Subcutaneous abdominal adipose tissue (tissue), 5 donors: ENCODE measurements at regions not wholly inside any gene's neighbourhood (a gene's known extent, or its start where the extent isn't known, plus 50 kb on each side); places are given as distances from the start of the nearest gene placed in this dataset.

ENCODE experiments used
- H3K27ac ChIP-seq: one replicate; pipeline ENCODE4 v1.7.0; 2013; ENCODE audit warnings: low read depth, mild to moderate bottlenecking, inconsistent platforms, low read length, moderate library complexity
- H3K27me3 ChIP-seq, 5 donors: one replicate each; pipeline ENCODE4 v1.7.0; 2013; ENCODE audit warnings: low read length in 5 of 5, inconsistent platforms in 1 of 5; ENCODE audit not compliant: control insufficient read depth in 5 of 5, insufficient read depth in 4 of 5
- H3K36me3 ChIP-seq, 5 donors: one replicate each; pipeline ENCODE4 v1.7.0; 2013; ENCODE audit warnings: low read length in 5 of 5; ENCODE audit not compliant: control insufficient read depth in 5 of 5, insufficient read depth in 5 of 5
- H3K4me1 ChIP-seq, 5 donors: one replicate each; pipeline ENCODE4 v1.7.0; 2013; ENCODE audit warnings: low read length in 5 of 5, mild to moderate bottlenecking in 3 of 5, moderate library complexity in 1 of 5; ENCODE audit not compliant: control insufficient read depth in 5 of 5, insufficient read depth in 5 of 5
- H3K4me3 ChIP-seq, 5 donors: one replicate each; pipeline ENCODE4 v1.7.0; 2013; ENCODE audit warnings: low read length in 5 of 5, low read depth in 1 of 5
- H3K9ac ChIP-seq, 5 donors: one replicate each; pipeline ENCODE4 v1.7.0; 2013; ENCODE audit warnings: low read length in 5 of 5, mild to moderate bottlenecking in 4 of 5, moderate library complexity in 3 of 5
- H3K9me3 ChIP-seq, 5 donors: one replicate each; pipeline ENCODE4 v1.7.0; 2013; ENCODE audit warnings: low read length in 5 of 5; ENCODE audit not compliant: control insufficient read depth in 5 of 5
- donor health status: healthy.
- donor health status: healthy.
- donor health status: healthy.
- donor health status: healthy.
- donor health status: healthy.

DNA sequence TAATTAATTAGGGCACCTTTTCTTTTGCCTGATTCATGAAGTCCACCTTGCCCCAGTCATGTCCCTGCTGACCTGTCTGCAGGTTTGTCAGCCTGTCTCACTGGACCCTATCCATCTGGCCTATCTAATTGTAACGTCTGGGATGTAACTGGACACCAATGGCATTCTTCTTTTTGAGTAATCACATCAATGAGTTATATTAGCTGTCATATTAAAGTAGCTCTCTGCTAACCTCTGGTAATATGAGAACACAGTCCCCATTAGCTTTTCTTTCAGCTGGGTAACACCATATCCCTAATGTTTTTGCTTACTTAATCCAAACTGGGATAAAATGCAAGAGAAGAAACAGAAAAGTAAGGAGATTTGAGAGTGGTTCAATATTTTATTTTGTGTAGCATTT, 166.2 kb upstream of the VEPH1 start:
- Histone ChIP-seq H3K4me1 (no peaks in the 10 kb centered on the region), H3K4me3 (no peak overlapping the region), H3K27me3 (no peaks in the 10 kb centered on the region), H3K27ac (no peak overlapping the region), H3K9ac (no peak overlapping the region), H3K9me3 (no peaks in the 10 kb centered on the region), H3K36me3 (no peaks in the 10 kb centered on the region)

GRCh38 chr3:157667493-157667892, 164.3 kb upstream of the VEPH1 start:
- no peaks in the 10 kb centered on the region for H3K36me3 ChIP-seq
- no peaks in the 10 kb centered on the region for H3K4me1 ChIP-seq
- H3K9ac ChIP-seq = no peak overlapping the region
- no peak overlapping the region for H3K4me3 ChIP-seq
- H3K27me3 ChIP-seq = no peaks in the 10 kb centered on the region
- no peak overlapping the region for H3K27ac ChIP-seq
- H3K9me3 ChIP-seq = no peaks in the 10 kb centered on the region

- no peak overlapping the region for H3K9ac ChIP-seq
- H3K9me3 ChIP-seq = no peaks in the 10 kb centered on the region
- H3K36me3 ChIP-seq = no peaks in the 10 kb centered on the region
- no peak overlapping the region for H3K4me3 ChIP-seq
- H3K4me1 ChIP-seq = peaks cover 0 to 10% (median 0%) of the 10 kb centered on the region in 5 donors
- no peak overlapping the region for H3K27ac ChIP-seq
- H3K27me3 ChIP-seq = no peaks in the 10 kb centered on the region
Measured at GRCh38 chr3:157662171-157662570, 159.0 kb upstream of the VEPH1 start.

DNA sequence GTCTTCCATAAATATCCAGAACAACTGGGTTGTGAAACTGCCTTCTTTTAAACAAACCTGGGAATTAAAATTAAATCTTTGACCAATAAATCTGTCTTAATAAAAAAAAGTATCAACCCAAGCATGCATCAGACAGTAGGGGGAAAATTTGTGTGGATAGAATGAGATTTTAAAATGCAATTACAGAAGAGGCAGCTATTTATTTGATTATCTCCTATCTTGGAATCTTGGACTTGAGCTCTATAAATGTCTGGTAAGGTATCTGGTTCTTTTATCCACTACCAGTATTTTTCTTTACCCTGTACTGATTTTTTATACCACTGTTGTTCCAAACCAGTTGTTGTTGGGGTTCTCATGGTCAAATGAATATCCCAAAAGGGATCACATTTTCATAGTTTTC, 157.6 kb upstream of the VEPH1 start:
- H3K36me3 ChIP-seq = no peaks in the 10 kb centered on the region

DNA sequence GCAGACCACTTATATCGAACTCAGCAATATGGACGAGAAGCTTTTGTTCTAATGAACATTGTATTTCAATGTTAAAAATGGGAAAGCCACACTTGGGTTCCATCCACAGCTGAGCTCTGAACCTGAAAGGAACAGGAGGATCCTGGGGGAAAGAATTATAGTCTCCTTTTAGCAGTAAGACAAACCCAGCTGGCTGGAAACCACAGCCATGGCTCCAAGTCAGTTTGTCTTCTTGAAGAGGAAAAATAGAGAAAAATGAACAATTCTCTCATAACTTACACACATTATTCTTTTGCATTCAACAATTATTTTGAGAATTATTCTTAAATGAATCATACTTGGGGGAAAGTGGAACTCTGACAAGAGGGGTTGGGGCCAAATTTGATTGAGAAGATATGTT, 149.2 kb upstream of the VEPH1 start:
- no peak overlapping the region for H3K4me3 ChIP-seq
- H3K27ac ChIP-seq = no peak overlapping the region
- no peaks in the 10 kb centered on the region for H3K36me3 ChIP-seq
- H3K9me3 ChIP-seq = no peaks in the 10 kb centered on the region
- H3K4me1 ChIP-seq = peaks cover 0 to 21% (median 8%) of the 10 kb centered on the region in 5 donors
- no peak overlapping the region for H3K9ac ChIP-seq
- no peaks in the 10 kb centered on the region for H3K27me3 ChIP-seq

More for the DNA sequence above, 157.6 kb upstream of the VEPH1 start:
- no peaks in the 10 kb centered on the region for H3K27me3 ChIP-seq
- no peak overlapping the region for H3K9ac ChIP-seq
- H3K4me3 ChIP-seq = no peak overlapping the region
- no peak overlapping the region for H3K27ac ChIP-seq
- H3K9me3 ChIP-seq = no peaks in the 10 kb centered on the region
- peaks cover 0 to 10% (median 0%) of the 10 kb centered on the region in 5 donors for H3K4me1 ChIP-seq

- Histone ChIP-seq H3K9ac (no peak overlapping the region), H3K27ac (no peak overlapping the region), H3K27me3 (no peaks in the 10 kb centered on the region), H3K4me1 (peaks cover 0 to 23% (median 8%) of the 10 kb centered on the region in 5 donors), H3K9me3 (no peaks in the 10 kb centered on the region), H3K4me3 (no peak overlapping the region), H3K36me3 (no peaks in the 10 kb centered on the region)
Measured at GRCh38 chr3:157650699-157651098, 147.5 kb upstream of the VEPH1 start.

DNA sequence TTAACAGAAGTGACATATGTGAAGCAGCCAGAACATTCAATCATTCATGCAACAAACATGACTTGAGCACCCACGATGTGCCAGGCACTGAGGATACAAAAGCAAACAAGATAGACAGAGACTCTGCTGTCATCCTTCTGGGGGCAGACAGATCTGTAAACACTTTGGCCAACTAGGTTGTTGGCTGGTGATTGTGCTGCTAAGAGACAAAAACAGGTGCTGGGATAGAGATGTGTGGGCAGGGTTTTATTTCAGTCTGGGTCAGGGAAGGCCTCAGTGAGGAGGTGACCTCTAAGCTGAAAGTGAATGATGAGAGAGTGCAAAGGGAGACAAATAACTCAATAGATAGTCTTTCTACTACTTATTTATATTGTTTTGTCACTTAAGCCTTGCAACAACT, 147.0 kb upstream of the VEPH1 start:
- Histone ChIP-seq H3K9me3 (no peaks in the 10 kb centered on the region), H3K4me1 (peaks cover 0 to 23% (median 8%) of the 10 kb centered on the region in 5 donors), H3K36me3 (no peaks in the 10 kb centered on the region), H3K27me3 (no peaks in the 10 kb centered on the region), H3K27ac (no peak overlapping the region), H3K9ac (no peak overlapping the region), H3K4me3 (no peak overlapping the region)

DNA sequence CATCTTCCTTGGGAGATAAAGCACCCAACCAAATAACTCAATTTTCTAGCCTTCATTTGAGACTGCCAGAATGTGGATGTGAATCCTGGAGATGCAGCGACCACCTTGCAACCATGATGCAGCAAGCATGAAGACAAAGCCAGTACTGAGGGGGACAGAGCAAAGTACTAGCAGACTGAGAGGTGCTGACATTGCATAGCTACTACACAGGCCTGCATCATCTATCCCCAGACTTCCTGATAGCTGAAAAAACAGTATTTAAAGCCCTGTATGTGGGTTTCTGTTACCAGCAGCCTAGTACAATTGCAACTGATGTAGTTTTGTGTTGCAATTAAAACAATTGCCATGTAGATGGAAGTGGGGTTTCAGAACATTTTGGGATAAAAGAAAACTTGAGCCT, 146.3 kb upstream of the VEPH1 start:
- Histone ChIP-seq H3K4me1 (peaks cover 0 to 23% (median 8%) of the 10 kb centered on the region in 5 donors), H3K4me3 (no peak overlapping the region), H3K9ac (no peak overlapping the region), H3K36me3 (no peaks in the 10 kb centered on the region), H3K27me3 (no peaks in the 10 kb centered on the region), H3K27ac (no peak overlapping the region), H3K9me3 (no peaks in the 10 kb centered on the region)

GRCh38 chr3:157647820-157648219, 144.6 kb upstream of the VEPH1 start:
- Histone ChIP-seq H3K9me3 (no peaks in the 10 kb centered on the region), H3K36me3 (no peaks in the 10 kb centered on the region), H3K27ac (no peak overlapping the region), H3K9ac (no peak overlapping the region), H3K4me1 (peaks cover 0 to 23% (median 8%) of the 10 kb centered on the region in 5 donors), H3K27me3 (no peaks in the 10 kb centered on the region), H3K4me3 (no peak overlapping the region)

- Histone ChIP-seq H3K27me3 (no peaks in the 10 kb centered on the region), H3K4me1 (peaks cover 0 to under 1% (median 0%) of the 10 kb centered on the region in 5 donors), H3K36me3 (no peaks in the 10 kb centered on the region), H3K9ac (no peak overlapping the region), H3K27ac (no peak overlapping the region), H3K9me3 (peaks cover 0 to 11% (median 4%) of the 10 kb centered on the region in 5 donors), H3K4me3 (no peak overlapping the region)
Measured at GRCh38 chr3:157639756-157640426, 136.7 kb upstream of the VEPH1 start.
